ENCODE measurements at regions not wholly inside any gene's neighbourhood (a gene's known extent, or its start where the extent isn't known, plus 50 kb on each side); places are given as distances from the start of the nearest gene placed in this dataset.

DNA sequence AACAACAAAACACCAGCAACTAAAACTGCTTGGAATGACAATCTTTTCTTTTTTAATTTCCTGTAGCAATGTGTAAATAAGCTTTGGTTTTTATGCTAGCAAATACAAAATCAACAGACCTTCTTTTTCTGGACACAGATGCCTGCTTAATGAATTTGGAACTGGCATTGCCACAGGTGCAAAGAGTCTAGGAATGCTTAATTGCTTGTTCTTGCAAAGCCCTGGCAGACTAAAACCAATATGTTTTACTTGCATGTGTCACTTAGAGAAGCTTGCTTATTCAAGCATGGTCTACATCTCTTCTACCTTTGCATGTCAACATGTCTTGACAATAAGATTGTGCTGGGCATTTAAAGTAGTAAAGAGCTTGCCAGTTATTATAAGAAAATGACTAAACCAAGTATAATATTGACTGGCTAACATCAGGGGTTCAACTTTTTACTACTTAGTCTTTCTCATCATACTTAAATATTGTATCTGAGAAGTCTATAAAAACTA is 656.7 kb upstream of the NDST4 start:
- TF ChIP-seq, protein P1, sequence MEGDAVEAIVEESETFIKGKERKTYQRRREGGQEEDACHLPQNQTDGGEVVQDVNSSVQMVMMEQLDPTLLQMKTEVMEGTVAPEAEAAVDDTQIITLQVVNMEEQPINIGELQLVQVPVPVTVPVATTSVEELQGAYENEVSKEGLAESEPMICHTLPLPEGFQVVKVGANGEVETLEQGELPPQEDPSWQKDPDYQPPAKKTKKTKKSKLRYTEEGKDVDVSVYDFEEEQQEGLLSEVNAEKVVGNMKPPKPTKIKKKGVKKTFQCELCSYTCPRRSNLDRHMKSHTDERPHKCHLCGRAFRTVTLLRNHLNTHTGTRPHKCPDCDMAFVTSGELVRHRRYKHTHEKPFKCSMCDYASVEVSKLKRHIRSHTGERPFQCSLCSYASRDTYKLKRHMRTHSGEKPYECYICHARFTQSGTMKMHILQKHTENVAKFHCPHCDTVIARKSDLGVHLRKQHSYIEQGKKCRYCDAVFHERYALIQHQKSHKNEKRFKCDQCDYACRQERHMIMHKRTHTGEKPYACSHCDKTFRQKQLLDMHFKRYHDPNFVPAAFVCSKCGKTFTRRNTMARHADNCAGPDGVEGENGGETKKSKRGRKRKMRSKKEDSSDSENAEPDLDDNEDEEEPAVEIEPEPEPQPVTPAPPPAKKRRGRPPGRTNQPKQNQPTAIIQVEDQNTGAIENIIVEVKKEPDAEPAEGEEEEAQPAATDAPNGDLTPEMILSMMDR (IDR thresholded peaks at IDR 0.05; ENCODE audit: insufficient read depth, low read length): no peak
- TF ChIP-seq GABPA (IDR thresholded peaks at IDR 0.05; ENCODE audit: low read depth) (no peak), POLR2AphosphoS5 (IDR thresholded peaks at IDR 0.05; ENCODE audit: low read depth) (no peak), SPI1 (IDR thresholded peaks at IDR 0.05; ENCODE audit: borderline replicate concordance, low read depth) (no peak)
- TF ChIP-seq, protein P2, sequence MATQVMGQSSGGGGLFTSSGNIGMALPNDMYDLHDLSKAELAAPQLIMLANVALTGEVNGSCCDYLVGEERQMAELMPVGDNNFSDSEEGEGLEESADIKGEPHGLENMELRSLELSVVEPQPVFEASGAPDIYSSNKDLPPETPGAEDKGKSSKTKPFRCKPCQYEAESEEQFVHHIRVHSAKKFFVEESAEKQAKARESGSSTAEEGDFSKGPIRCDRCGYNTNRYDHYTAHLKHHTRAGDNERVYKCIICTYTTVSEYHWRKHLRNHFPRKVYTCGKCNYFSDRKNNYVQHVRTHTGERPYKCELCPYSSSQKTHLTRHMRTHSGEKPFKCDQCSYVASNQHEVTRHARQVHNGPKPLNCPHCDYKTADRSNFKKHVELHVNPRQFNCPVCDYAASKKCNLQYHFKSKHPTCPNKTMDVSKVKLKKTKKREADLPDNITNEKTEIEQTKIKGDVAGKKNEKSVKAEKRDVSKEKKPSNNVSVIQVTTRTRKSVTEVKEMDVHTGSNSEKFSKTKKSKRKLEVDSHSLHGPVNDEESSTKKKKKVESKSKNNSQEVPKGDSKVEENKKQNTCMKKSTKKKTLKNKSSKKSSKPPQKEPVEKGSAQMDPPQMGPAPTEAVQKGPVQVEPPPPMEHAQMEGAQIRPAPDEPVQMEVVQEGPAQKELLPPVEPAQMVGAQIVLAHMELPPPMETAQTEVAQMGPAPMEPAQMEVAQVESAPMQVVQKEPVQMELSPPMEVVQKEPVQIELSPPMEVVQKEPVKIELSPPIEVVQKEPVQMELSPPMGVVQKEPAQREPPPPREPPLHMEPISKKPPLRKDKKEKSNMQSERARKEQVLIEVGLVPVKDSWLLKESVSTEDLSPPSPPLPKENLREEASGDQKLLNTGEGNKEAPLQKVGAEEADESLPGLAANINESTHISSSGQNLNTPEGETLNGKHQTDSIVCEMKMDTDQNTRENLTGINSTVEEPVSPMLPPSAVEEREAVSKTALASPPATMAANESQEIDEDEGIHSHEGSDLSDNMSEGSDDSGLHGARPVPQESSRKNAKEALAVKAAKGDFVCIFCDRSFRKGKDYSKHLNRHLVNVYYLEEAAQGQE (IDR thresholded peaks at IDR 0.05; ENCODE audit: insufficient replicate concordance, low read depth): no peak

Data from HL-60 (cell line).